ENCODE measurements at regions not wholly inside any gene's neighbourhood (a gene's known extent, or its start where the extent isn't known, plus 50 kb on each side); places are given as distances from the start of the nearest gene placed in this dataset.

GRCh38 chr12:92272061-92272964, 126.7 kb upstream of the BTG1 start:
- Histone ChIP-seq H3K4me3 (ENCODE audit: low read depth, low read length) (no peak overlapping the region), H3K4me1 (no peaks in the 10 kb centered on the region; the same call in 1 of the 2 replicates), H3K36me3 (no peaks in the 10 kb centered on the region), H3K27me3 (no peaks in the 10 kb centered on the region), H3K9me3 (no peaks in the 10 kb centered on the region)
- no peak for DNase-seq
- TF ChIP-seq, protein P1, sequence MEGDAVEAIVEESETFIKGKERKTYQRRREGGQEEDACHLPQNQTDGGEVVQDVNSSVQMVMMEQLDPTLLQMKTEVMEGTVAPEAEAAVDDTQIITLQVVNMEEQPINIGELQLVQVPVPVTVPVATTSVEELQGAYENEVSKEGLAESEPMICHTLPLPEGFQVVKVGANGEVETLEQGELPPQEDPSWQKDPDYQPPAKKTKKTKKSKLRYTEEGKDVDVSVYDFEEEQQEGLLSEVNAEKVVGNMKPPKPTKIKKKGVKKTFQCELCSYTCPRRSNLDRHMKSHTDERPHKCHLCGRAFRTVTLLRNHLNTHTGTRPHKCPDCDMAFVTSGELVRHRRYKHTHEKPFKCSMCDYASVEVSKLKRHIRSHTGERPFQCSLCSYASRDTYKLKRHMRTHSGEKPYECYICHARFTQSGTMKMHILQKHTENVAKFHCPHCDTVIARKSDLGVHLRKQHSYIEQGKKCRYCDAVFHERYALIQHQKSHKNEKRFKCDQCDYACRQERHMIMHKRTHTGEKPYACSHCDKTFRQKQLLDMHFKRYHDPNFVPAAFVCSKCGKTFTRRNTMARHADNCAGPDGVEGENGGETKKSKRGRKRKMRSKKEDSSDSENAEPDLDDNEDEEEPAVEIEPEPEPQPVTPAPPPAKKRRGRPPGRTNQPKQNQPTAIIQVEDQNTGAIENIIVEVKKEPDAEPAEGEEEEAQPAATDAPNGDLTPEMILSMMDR (IDR thresholded peaks at IDR 0.05; ENCODE audit: low read depth, low read length): no peak

DNA sequence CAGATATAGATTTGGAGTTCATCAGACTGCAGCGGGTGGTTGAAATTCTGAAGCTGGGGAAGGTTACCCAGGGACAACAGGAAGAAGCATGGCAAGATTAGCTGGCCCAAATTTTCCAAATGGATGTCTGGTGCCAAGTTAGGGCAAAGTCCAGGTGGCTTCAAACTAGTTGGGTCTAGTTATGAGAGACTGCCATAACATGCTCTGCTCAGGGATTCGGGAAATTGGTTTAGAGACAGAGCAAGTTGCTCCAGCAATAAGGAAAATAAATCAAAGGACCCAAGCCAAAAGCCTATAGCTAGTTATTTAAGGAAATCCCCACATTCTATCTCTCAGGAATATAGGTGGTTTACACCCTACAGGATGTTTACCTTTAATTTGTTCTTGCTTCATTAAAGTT, 125.7 kb upstream of the BTG1 start:
- Histone ChIP-seq H3K4me3 (ENCODE audit: low read depth, low read length) (no peak overlapping the region), H3K36me3 (no peaks in the 10 kb centered on the region), H3K27me3 (no peaks in the 10 kb centered on the region), H3K9me3 (no peaks in the 10 kb centered on the region), H3K4me1 (no peaks in the 10 kb centered on the region; the same call in 1 of the 2 replicates)
- no peak for DNase-seq
- TF ChIP-seq, protein P1 (IDR thresholded peaks at IDR 0.05; ENCODE audit: low read depth, low read length): no peak

DNA sequence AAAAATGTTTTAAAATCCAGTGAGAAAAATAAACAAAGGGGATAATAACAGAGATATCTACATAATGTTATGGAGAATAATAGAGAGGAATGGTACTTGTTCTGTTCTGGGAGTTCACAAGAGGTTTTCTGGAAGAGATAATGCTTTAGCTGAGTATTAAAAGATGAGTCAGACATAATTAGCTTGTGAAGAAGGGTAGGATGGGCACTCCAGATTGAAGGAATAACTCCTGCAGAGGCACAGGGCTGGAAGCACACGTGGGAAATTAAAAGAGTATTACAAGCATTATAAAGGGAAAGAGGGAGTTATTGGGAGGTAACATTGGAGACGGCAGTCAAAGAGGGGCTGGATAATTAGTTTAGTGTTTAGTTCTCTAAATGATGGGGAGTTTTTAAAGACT, 124.9 kb upstream of the BTG1 start:
- no peak overlapping the region for H3K4me3 ChIP-seq (ENCODE audit: low read depth, low read length)
- H3K9me3 ChIP-seq: no peaks in the 10 kb centered on the region
- TF ChIP-seq, protein P1 (IDR thresholded peaks at IDR 0.05; ENCODE audit: low read depth, low read length): no peak
- no peak for DNase-seq
- H3K4me1 ChIP-seq: no peaks in the 10 kb centered on the region; the same call in 1 of the 2 replicates
- no peaks in the 10 kb centered on the region for H3K36me3 ChIP-seq
- no peaks in the 10 kb centered on the region for H3K27me3 ChIP-seq

DNA sequence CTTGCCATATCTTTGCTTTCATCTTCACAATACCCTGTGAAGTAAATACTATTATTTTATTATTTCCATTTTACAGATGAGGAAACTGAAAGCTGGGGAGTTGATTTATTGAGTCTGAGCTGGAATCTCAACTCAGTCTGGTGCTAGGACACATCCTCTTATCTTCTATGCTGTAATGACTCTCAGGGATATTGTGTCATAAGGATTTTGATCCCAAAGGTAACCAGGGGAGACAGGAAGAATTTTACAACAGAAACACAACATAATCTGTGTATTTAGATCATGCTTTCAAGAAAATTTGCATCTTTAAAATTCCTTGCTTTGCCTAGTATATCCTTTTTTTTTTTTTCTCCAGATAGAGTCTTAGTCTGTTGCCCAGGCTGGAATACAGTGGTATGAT, 123.3 kb upstream of the BTG1 start:
- no peaks in the 10 kb centered on the region; the same call in 1 of the 2 replicates for H3K4me1 ChIP-seq
- H3K9me3 ChIP-seq: no peaks in the 10 kb centered on the region
- TF ChIP-seq, protein P1 (IDR thresholded peaks at IDR 0.05; ENCODE audit: low read depth, low read length): no peak
- H3K4me3 ChIP-seq (ENCODE audit: low read depth, low read length): no peak overlapping the region
- no peaks in the 10 kb centered on the region for H3K36me3 ChIP-seq
- no peaks in the 10 kb centered on the region for H3K27me3 ChIP-seq
- no peak for DNase-seq

DNA sequence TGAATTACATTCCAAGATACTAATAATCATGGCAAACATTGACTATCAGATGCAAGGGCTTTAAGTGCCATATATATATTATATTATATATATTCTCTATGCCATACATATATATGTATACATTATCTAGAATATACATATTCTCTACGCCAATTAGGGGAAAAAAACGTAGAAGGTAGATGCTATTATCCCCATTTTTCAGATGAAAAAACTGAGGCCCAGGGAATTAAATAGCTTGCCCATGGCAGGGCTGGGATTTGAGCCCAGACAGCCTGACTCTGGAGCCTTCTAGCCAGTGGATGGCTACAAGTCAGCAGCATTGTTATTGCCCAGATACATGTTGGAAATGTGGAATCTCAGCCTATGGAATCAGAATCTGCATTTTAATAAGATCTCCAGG, 116.0 kb upstream of the BTG1 start:
- H3K27me3 ChIP-seq: no peaks in the 10 kb centered on the region
- H3K4me3 ChIP-seq (ENCODE audit: low read depth, low read length): no peak overlapping the region
- TF ChIP-seq, protein P1 (IDR thresholded peaks at IDR 0.05; ENCODE audit: low read depth, low read length): no peak
- DNase-seq: no peak
- no peaks in the 10 kb centered on the region for H3K4me1 ChIP-seq
- no peaks in the 10 kb centered on the region for H3K9me3 ChIP-seq
- H3K36me3 ChIP-seq: no peaks in the 10 kb centered on the region

DNA sequence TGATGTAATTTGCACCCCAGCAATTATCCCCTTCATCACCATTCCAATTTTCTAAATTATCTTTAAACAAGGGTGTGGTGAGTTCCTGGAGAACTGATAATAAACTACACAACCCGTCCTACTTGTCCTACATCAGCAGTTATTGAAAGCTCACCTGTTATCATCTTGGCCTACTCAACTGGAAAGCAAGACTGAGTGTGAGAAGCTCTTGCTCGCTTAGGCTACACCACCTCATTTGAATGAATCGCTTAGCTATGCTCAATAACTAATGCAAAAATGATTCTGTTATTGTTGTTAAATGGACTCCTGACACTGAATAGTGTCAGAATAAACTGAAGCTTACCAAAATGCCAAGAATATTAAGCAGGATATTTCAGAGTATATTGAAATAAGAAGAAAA, 115.4 kb upstream of the BTG1 start:
- DNase-seq: no peak
- Histone ChIP-seq H3K36me3 (no peaks in the 10 kb centered on the region), H3K9me3 (no peaks in the 10 kb centered on the region), H3K4me1 (no peaks in the 10 kb centered on the region), H3K27me3 (no peaks in the 10 kb centered on the region), H3K4me3 (ENCODE audit: low read depth, low read length) (no peak overlapping the region)
- TF ChIP-seq, protein P1 (IDR thresholded peaks at IDR 0.05; ENCODE audit: low read depth, low read length): no peak

Data from BE2C (cell line).